ENCODE measurements at regions not wholly inside any gene's neighbourhood (a gene's known extent, or its start where the extent isn't known, plus 50 kb on each side); places are given as distances from the start of the nearest gene placed in this dataset.

DNA sequence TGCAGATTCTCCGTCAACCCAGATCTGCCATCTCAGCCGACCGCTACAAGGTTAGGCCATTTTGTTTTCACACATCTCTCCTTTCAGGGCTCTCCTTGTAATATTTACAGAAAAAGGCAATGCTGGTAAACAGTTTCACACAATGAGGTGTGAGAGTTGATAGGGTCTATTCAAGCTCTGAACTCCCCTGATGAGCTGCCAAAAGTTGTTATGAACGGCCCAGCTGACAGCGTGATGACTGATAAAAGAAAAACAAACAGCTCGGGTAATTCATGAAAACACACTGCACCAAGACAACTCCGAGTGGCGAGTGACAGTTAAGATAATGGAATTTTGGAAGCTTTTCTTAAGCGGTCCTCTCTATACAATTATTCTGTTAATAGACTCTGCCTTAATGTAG lies 68.1 kb upstream of the IRX5 start:
- TF ChIP-seq CTCF (IDR thresholded peaks at IDR 0.05) (no peak), POLR2A (IDR thresholded peaks at IDR 0.05) (no peak)
